Ishikawa (cell line): ENCODE measurements at regions not wholly inside any gene's neighbourhood (a gene's known extent, or its start where the extent isn't known, plus 50 kb on each side); places are given as distances from the start of the nearest gene placed in this dataset.

ENCODE experiments used
- CEBPB ChIP-seq: IDR thresholded peaks from 2 replicates; pipeline ENCODE4 v1.6.1; 2012
- CREB1 ChIP-seq: IDR thresholded peaks from 2 replicates; pipeline ENCODE4 v1.6.1; 2012; ENCODE audit warnings: low read depth
- EGR1 ChIP-seq: IDR thresholded peaks from 2 replicates; pipeline ENCODE4 v1.6.1; 2012
- EP300 ChIP-seq: IDR thresholded peaks from 2 replicates; pipeline ENCODE4 v1.6.1; 2012; ENCODE audit warnings: borderline replicate concordance
- FOXM1 ChIP-seq: IDR thresholded peaks from 2 replicates; pipeline ENCODE4 v1.6.1; 2012; ENCODE audit warnings: low read depth, borderline replicate concordance
- MAX ChIP-seq: IDR thresholded peaks from 2 replicates; pipeline ENCODE4 v1.6.1; 2012
- NFIC ChIP-seq: IDR thresholded peaks from 2 replicates; pipeline ENCODE4 v1.6.1; 2012
- RAD21 ChIP-seq: IDR thresholded peaks from 2 replicates; pipeline ENCODE4 v1.6.1; 2012; ENCODE audit warnings: low read depth
- REST ChIP-seq: IDR thresholded peaks from 2 replicates; pipeline ENCODE4 v1.6.1; 2012; ENCODE audit warnings: low read depth, mild to moderate bottlenecking
- TAF1 ChIP-seq: IDR thresholded peaks from 2 replicates; pipeline ENCODE4 v1.6.1; 2012; ENCODE audit warnings: low read depth, mild to moderate bottlenecking
- TCF12 ChIP-seq: IDR thresholded peaks from 2 replicates; pipeline ENCODE4 v1.6.1; 2012; ENCODE audit warnings: low read depth
- TEAD4 ChIP-seq: IDR thresholded peaks from 2 replicates; pipeline ENCODE4 v1.6.1; 2012
- USF1 ChIP-seq: IDR thresholded peaks from 2 replicates; pipeline ENCODE4 v1.6.1; 2012
- YY1 ChIP-seq: IDR thresholded peaks from 2 replicates; pipeline ENCODE4 v1.6.1; 2012; ENCODE audit warnings: low read depth
- ZBTB7A ChIP-seq: IDR thresholded peaks from 2 replicates; pipeline ENCODE4 v1.6.1; 2012; ENCODE audit warnings: low read depth

- no peak for TF ChIP-seq FOXM1
- TF ChIP-seq TAF1 = no peak
- TF ChIP-seq EP300 = no peak
- no peak for TF ChIP-seq CEBPB
- no peak for TF ChIP-seq CREB1
- TF ChIP-seq TEAD4 = no peak
- no peak for TF ChIP-seq EGR1
- no peak for TF ChIP-seq REST
Observed at GRCh38 chr21:43268804-43269186, 100.0 kb downstream of the CRYAA start.

GRCh38 chr21:43268086-43268803 lies 99.4 kb downstream of the CRYAA start:
- TF ChIP-seq TEAD4 = no peak
- no peak for TF ChIP-seq TAF1
- no peak for TF ChIP-seq REST
- TF ChIP-seq ZBTB7A = no peak
- TF ChIP-seq MAX = no peak
- no peak for TF ChIP-seq RAD21
- no peak for TF ChIP-seq EP300
- no peak for TF ChIP-seq CEBPB
- TF ChIP-seq FOXM1 = no peak
- no peak for TF ChIP-seq CREB1
- no peak for TF ChIP-seq TCF12
- TF ChIP-seq USF1 = no peak
- no peak for TF ChIP-seq NFIC
- TF ChIP-seq EGR1 = no peak
- TF ChIP-seq YY1 = no peak

- TF ChIP-seq YY1 = no peak
- TF ChIP-seq CEBPB = no peak
- TF ChIP-seq TEAD4 = no peak
- no peak for TF ChIP-seq TAF1
- no peak for TF ChIP-seq USF1
- no peak for TF ChIP-seq MAX
- no peak for TF ChIP-seq EGR1
- TF ChIP-seq TCF12 = no peak
- no peak for TF ChIP-seq EP300
- TF ChIP-seq FOXM1 = no peak
- TF ChIP-seq NFIC = no peak
- TF ChIP-seq ZBTB7A = no peak
- TF ChIP-seq REST = no peak
Observed at GRCh38 chr21:43267391-43268085, 98.7 kb downstream of the CRYAA start.

- no peak for TF ChIP-seq CREB1
- TF ChIP-seq TEAD4 = no peak
- no peak for TF ChIP-seq FOXM1
- no peak for TF ChIP-seq TCF12
- no peak for TF ChIP-seq USF1
- TF ChIP-seq REST = no peak
- TF ChIP-seq RAD21 = no peak
- TF ChIP-seq ZBTB7A = no peak
- TF ChIP-seq TAF1 = no peak
- no peak for TF ChIP-seq MAX
- TF ChIP-seq CEBPB = no peak
Observed at GRCh38 chr21:43266534-43266933, 97.7 kb downstream of the CRYAA start.
